DND-41 (cell line): ENCODE measurements at regions not wholly inside any gene's neighbourhood (a gene's known extent, or its start where the extent isn't known, plus 50 kb on each side); places are given as distances from the start of the nearest gene placed in this dataset.
"Not testable (repeated sequence)": the region's sequence is repeated elsewhere in the genome, so short reads cannot be mapped to it uniquely, and the experiment has no call there.

Source experiments
- ATAC-seq: fragments of 200-7000 bp; cut with Tn5 transposase; 3 replicates; pipeline ENCODE4 v1.9.1; 2021; ENCODE audit warnings: low read depth; ENCODE audit not compliant: insufficient read depth
- DNase-seq: peaks from one replicate; pipeline ENCODE4 v3.0.0-alpha.2; 2020
- H2AFZ ChIP-seq: 2 replicates; pipeline ENCODE4 v1.6.0; 2012; ENCODE audit warnings: low read depth, low read length
- H3K27ac ChIP-seq: 2 replicates; pipeline ENCODE4 v1.5.1; 2012; ENCODE audit warnings: low read length, inconsistent platforms
- H3K27me3 ChIP-seq: fragments of 200-600 bp; sonication (generic); 2 replicates; pipeline ENCODE4 v1.6.0; 2012; ENCODE audit warnings: low read length, mild to moderate bottlenecking, inconsistent platforms; ENCODE audit not compliant: insufficient read depth, poor library complexity
- H3K36me3 ChIP-seq: 2 replicates; pipeline ENCODE4 v1.5.1; 2012; ENCODE audit warnings: low read length, inconsistent platforms; ENCODE audit not compliant: insufficient read depth
- H3K4me1 ChIP-seq: 2 replicates; pipeline ENCODE4 v1.5.1; 2012; ENCODE audit warnings: mild to moderate bottlenecking, low read length; ENCODE audit not compliant: insufficient read depth
- H3K4me2 ChIP-seq: 2 replicates; pipeline ENCODE4 v1.6.0; 2012; ENCODE audit warnings: mild to moderate bottlenecking, moderate library complexity, low read length, inconsistent platforms; ENCODE audit not compliant: insufficient read depth
- H3K4me3 ChIP-seq, 2 experiments: fragments of 200-600 bp in 1 of 2; shearing (Covaris generic) in 1 of 2; 2 replicates each; pipeline ENCODE4 v1.5.1; 2012 to 2016; ENCODE audit warnings: inconsistent platforms in 2 of 2, low read length in 2 of 2, mild to moderate bottlenecking in 2 of 2, low read depth in 1 of 2, moderate library complexity in 1 of 2
- H3K79me2 ChIP-seq: 2 replicates; pipeline ENCODE4 v1.6.0; 2012; ENCODE audit warnings: low read length, inconsistent platforms; ENCODE audit not compliant: insufficient read depth
- H3K9ac ChIP-seq: 2 replicates; pipeline ENCODE4 v1.6.0; 2012; ENCODE audit warnings: low read depth, mild to moderate bottlenecking, inconsistent platforms, low read length, moderate library complexity
- H3K9me3 ChIP-seq: 2 replicates; pipeline ENCODE4 v1.5.1; 2012; ENCODE audit warnings: low read length, moderate library complexity, mild to moderate bottlenecking, inconsistent platforms; ENCODE audit not compliant: insufficient read depth, severe bottlenecking
- H4K20me1 ChIP-seq: 2 replicates; pipeline ENCODE4 v1.6.0; 2012; ENCODE audit warnings: low read length; ENCODE audit not compliant: insufficient read depth
- EZH2 ChIP-seq: IDR thresholded peaks from 3 replicates; pipeline ENCODE4 v1.6.1; 2012; ENCODE audit warnings: borderline replicate concordance, low read depth, mild to moderate bottlenecking, moderate library complexity, low read length, inconsistent platforms; ENCODE audit not compliant: severe bottlenecking
- TF ChIP-seq, protein P1 (sequence below): IDR thresholded peaks from 2 replicates; pipeline ENCODE4 v1.5.1; 2012; ENCODE audit warnings: borderline replicate concordance, low read length, moderate library complexity, mild to moderate bottlenecking; ENCODE audit not compliant: poor library complexity, severe bottlenecking; ENCODE audit errors: extremely low read depth

DNA sequence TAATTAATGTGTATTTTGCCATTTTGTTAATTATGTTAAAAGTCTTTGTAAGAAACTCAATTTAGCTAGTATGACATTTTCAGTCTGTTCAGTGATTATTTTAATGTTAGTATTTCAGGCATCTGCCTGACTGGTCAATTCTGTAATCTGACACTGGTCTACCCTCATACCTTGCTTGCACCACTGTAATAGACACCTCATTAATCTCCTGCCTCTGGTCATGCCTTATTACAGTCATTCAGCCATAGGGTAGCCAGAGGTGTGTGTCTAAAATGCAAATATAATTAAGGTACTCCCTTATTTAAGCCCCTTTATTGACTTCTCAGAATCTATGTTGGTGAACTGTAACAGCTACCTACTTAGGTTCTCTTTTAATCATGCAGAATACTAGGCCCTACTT is 861.1 kb upstream of the IGFBP7 start:
- no peaks in the 10 kb centered on the region for H3K79me2 ChIP-seq
- no peak overlapping the region for H2AFZ ChIP-seq
- DNase-seq = no peak
- ATAC-seq = no peak
- H4K20me1 ChIP-seq = no peaks in the 10 kb centered on the region
- TF ChIP-seq, protein P1, sequence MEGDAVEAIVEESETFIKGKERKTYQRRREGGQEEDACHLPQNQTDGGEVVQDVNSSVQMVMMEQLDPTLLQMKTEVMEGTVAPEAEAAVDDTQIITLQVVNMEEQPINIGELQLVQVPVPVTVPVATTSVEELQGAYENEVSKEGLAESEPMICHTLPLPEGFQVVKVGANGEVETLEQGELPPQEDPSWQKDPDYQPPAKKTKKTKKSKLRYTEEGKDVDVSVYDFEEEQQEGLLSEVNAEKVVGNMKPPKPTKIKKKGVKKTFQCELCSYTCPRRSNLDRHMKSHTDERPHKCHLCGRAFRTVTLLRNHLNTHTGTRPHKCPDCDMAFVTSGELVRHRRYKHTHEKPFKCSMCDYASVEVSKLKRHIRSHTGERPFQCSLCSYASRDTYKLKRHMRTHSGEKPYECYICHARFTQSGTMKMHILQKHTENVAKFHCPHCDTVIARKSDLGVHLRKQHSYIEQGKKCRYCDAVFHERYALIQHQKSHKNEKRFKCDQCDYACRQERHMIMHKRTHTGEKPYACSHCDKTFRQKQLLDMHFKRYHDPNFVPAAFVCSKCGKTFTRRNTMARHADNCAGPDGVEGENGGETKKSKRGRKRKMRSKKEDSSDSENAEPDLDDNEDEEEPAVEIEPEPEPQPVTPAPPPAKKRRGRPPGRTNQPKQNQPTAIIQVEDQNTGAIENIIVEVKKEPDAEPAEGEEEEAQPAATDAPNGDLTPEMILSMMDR = no peak
- TF ChIP-seq EZH2 = no peak
- H3K27me3 ChIP-seq = no peaks in the 10 kb centered on the region
- no peak overlapping the region for H3K4me2 ChIP-seq
- H3K4me3 ChIP-seq = no peak overlapping the region
- H3K9ac ChIP-seq = no peak overlapping the region
- no peaks in the 10 kb centered on the region for H3K4me1 ChIP-seq
- H3K9me3 ChIP-seq = no peaks in the 10 kb centered on the region
- no peak overlapping the region for H3K27ac ChIP-seq
- H3K36me3 ChIP-seq = no peaks in the 10 kb centered on the region

DNA sequence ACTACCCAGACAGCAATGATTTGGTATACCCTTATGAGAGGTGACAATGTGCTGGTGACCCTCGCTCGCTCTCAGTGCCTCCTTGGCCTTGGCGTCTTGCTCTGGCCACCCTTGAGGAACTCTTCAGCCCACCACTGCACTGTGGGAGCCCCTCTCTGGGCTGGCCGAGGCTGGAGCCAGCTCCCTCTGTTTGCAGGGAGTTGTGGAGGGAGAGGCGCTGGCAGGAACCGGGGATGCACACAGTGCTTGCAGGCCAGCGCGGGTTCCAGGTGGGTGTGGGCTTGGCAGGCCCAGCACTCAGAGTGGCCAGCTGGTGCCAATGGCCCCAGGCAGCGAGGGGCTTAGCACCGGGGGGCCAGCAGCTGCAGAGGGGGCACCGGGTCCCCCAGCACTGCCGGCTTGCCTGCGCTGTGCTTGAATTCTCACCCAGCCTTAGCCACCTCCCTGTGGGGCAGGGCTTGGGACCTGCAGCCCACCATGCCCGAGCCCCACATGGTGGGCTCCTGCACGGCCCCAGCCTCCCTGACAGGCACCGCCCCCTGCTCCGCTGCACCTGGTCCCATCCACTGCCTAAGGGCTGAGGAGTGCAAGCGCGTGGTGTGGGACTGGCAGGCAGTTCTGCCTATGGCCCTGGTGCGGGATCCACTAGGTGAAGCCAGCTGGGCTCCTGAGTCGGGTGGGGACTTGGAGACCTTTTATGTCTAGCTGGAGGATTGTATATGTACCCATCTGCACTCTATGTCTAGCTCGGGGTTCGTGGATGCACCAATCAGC is 857.0 kb upstream of the IGFBP7 start:
- H3K27me3 ChIP-seq = no peaks in the 10 kb centered on the region
- H3K4me2 ChIP-seq = no peak overlapping the region
- H4K20me1 ChIP-seq = no peaks in the 10 kb centered on the region
- ATAC-seq (no peak), DNase-seq (no peak)
- no peaks in the 10 kb centered on the region for H3K9me3 ChIP-seq
- TF ChIP-seq, protein P1 = no peak
- no peak for TF ChIP-seq EZH2
- no peaks in the 10 kb centered on the region for H3K4me1 ChIP-seq
- H3K36me3 ChIP-seq = no peaks in the 10 kb centered on the region
- no peak overlapping the region for H3K27ac ChIP-seq
- H3K79me2 ChIP-seq = no peaks in the 10 kb centered on the region
- H2AFZ ChIP-seq = no peak overlapping the region
- no peak overlapping the region for H3K9ac ChIP-seq
- H3K4me3 ChIP-seq = no peak overlapping the region

DNA sequence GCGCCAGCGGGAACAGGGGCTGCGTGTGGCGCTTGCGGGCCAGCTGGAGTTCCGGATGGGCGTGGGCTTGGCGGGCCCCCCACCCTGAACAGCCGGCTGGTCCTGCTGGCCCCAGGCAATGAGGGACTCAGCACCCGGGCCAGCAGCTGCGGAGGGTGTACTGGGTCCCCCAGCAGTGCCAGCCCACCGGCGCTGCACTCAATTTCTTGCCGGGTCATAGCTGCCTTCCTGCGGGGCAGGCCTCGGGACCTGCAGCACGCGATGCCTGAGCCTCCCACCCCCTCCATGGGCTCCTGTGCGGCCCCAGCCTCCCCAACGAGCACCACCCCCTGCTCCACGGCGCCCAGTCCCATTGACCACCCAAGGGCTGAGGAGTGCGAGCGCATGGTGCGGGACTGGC is 855.2 kb upstream of the IGFBP7 start:
- H4K20me1 ChIP-seq, H3K4me3 ChIP-seq, H3K36me3 ChIP-seq, H3K9ac ChIP-seq, ATAC-seq, H2AFZ ChIP-seq, H3K79me2 ChIP-seq, H3K9me3 ChIP-seq, H3K4me2 ChIP-seq, H3K4me1 ChIP-seq, H3K27me3 ChIP-seq, H3K27ac ChIP-seq, DNase-seq: not testable (repeated sequence)

DNA sequence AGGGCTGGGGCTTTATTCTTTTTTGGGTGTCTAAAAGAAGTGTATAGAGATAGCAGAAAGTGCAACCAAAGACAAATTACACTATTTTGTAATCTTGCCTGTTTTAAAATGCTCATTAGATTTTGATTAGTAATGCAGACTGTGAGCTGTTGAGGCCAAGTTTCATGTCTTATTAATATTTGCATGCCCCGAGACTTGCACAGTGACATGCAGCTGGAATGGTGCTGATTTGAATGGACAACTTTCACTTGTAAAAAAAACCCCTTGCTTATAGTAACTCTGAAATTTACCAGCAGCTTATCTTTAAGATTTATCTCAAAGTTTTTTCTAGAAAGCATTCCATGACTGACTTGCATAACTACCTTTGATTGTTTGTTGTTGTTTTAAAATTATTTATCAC is 835.1 kb upstream of the IGFBP7 start:
- no peaks in the 10 kb centered on the region for H3K9me3 ChIP-seq
- no peaks in the 10 kb centered on the region for H3K36me3 ChIP-seq
- H3K9ac ChIP-seq = no peak overlapping the region
- DNase-seq = no peak
- no peak for TF ChIP-seq EZH2
- TF ChIP-seq, protein P1 = no peak
- no peaks in the 10 kb centered on the region for H3K4me1 ChIP-seq
- H3K4me2 ChIP-seq = no peak overlapping the region
- H3K27ac ChIP-seq = no peak overlapping the region
- no peak overlapping the region for H2AFZ ChIP-seq
- no peaks in the 10 kb centered on the region for H3K79me2 ChIP-seq
- no peaks in the 10 kb centered on the region for H4K20me1 ChIP-seq
- ATAC-seq = no peak
- no peak overlapping the region for H3K4me3 ChIP-seq
- no peaks in the 10 kb centered on the region for H3K27me3 ChIP-seq
